ENCODE measurements at regions not wholly inside any gene's neighbourhood (a gene's known extent, or its start where the extent isn't known, plus 50 kb on each side); places are given as distances from the start of the nearest gene placed in this dataset.

DNA sequence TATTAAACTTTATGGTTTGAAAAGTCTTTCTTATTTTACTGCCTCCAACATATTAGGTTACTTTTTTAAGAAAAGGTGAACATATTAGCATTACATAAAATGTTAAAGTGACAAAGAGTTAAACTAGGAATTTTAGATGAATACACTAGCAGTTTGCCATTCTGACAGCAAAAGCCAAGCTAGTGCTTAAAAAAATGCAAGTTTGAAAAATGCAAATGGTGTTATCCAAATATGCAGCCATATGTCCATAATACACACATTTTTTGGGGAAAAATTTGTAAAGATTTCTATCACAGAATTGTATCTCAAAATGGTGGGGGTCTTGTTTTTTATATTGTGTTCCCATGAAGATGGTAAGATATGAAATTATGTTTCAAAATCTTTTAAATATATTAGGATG lies 466.1 kb downstream of the FOXG1 start:
- TF ChIP-seq ZFP30 (CRISPR knock-in tag; IDR thresholded peaks at IDR 0.05) (no peak), PATZ1 (CRISPR knock-in tag; IDR thresholded peaks at IDR 0.05; ENCODE audit: borderline replicate concordance) (no peak), GLIS3 (CRISPR knock-in tag; IDR thresholded peaks at IDR 0.05) (no peak), ZNF8 (CRISPR knock-in tag; IDR thresholded peaks at IDR 0.05) (no peak), ESRRG (CRISPR knock-in tag; IDR thresholded peaks at IDR 0.05) (no peak), CSDC2 (CRISPR knock-in tag; IDR thresholded peaks at IDR 0.05) (no peak), ZFP3 (CRISPR knock-in tag; IDR thresholded peaks at IDR 0.05) (no peak)
- TF ChIP-seq, protein P1, sequence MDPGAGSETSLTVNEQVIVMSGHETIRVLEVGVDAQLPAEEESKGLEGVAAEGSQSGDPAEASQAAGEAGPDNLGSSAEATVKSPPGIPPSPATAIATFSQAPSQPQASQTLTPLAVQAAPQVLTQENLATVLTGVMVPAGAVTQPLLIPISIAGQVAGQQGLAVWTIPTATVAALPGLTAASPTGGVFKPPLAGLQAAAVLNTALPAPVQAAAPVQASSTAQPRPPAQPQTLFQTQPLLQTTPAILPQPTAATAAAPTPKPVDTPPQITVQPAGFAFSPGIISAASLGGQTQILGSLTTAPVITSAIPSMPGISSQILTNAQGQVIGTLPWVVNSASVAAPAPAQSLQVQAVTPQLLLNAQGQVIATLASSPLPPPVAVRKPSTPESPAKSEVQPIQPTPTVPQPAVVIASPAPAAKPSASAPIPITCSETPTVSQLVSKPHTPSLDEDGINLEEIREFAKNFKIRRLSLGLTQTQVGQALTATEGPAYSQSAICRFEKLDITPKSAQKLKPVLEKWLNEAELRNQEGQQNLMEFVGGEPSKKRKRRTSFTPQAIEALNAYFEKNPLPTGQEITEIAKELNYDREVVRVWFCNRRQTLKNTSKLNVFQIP (CRISPR knock-in tag; IDR thresholded peaks at IDR 0.05; ENCODE audit: borderline replicate concordance, low read depth): no peak
